Fibroblast of lung (primary cell): ENCODE measurements at regions not wholly inside any gene's neighbourhood (a gene's known extent, or its start where the extent isn't known, plus 50 kb on each side); places are given as distances from the start of the nearest gene placed in this dataset.

Experiments
- EZH2 ChIP-seq: IDR thresholded peaks from 2 replicates; pipeline ENCODE4 v1.5.1; 2012; ENCODE audit warnings: low read length, control low read depth, mild to moderate bottlenecking; ENCODE audit errors: missing control alignments
- TF ChIP-seq, protein P1 (sequence below), 2 donors: IDR thresholded peaks in 1 of 2; conservative IDR thresholded peaks in 1 of 2; 1 replicate in 1 of 2; 2 replicates in 1 of 2; pipeline ENCODE4 v1.5.1; 2011 to 2012; ENCODE audit warnings: low read length in 2 of 2, control low read depth in 1 of 2, inconsistent platforms in 1 of 2, low read depth in 1 of 2, mild to moderate bottlenecking in 1 of 2

DNA sequence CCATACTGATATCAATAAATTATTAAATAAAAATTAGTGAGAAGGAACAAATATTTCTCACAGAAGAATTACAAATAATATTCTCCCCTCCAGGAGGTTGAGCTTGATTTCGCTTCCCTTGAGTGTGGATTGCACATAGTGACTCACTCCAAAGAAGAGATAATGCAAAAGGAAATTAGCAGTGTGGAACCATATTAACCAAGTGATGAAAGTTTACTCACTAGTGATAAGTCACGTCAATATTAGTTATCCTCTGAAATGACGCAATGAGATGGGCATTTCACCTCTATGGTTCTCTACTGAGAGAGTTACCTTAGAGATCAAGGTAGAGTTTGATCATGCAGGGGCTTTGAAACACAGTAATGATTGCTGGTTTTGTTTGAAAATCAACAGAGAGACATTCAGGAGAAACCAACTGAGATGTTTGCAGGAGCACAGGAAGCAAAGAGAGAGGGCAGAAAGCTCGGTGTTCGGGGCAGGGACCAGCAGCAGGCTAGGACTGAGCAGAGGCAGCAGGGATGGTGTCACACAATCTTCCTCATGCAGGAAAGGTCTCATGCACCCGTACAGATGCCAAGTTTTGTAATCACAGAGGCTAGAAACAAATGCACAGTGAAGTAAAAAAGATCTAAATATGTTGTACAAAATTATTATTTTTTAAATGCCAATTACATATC lies 634.5 kb downstream of the QKI start:
- TF ChIP-seq, protein P1, sequence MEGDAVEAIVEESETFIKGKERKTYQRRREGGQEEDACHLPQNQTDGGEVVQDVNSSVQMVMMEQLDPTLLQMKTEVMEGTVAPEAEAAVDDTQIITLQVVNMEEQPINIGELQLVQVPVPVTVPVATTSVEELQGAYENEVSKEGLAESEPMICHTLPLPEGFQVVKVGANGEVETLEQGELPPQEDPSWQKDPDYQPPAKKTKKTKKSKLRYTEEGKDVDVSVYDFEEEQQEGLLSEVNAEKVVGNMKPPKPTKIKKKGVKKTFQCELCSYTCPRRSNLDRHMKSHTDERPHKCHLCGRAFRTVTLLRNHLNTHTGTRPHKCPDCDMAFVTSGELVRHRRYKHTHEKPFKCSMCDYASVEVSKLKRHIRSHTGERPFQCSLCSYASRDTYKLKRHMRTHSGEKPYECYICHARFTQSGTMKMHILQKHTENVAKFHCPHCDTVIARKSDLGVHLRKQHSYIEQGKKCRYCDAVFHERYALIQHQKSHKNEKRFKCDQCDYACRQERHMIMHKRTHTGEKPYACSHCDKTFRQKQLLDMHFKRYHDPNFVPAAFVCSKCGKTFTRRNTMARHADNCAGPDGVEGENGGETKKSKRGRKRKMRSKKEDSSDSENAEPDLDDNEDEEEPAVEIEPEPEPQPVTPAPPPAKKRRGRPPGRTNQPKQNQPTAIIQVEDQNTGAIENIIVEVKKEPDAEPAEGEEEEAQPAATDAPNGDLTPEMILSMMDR (conservative IDR thresholded peaks at IDR 0.05 in 1 of 2, IDR thresholded peaks at IDR 0.05 in 1 of 2; ENCODE audit: low read depth in 1 of 2, low read length in 2 of 2): no peak
- TF ChIP-seq EZH2: no peak
